Loucy (cell line): ENCODE measurements at regions not wholly inside any gene's neighbourhood (a gene's known extent, or its start where the extent isn't known, plus 50 kb on each side); places are given as distances from the start of the nearest gene placed in this dataset.

Experiments
- CTCF ChIP-seq: fragments of 200-600 bp; sonication (generic); conservative IDR thresholded peaks from 2 replicates; pipeline ENCODE4 v1.5.1; 2014; ENCODE audit warnings: mild to moderate bottlenecking, antibody characterized with exemption, low read length
- EZH2phosphoT487 ChIP-seq: fragments of 200-600 bp; IDR thresholded peaks from 2 replicates; pipeline ENCODE4 v1.6.1; 2018; ENCODE audit warnings: antibody characterized with exemption, mild to moderate bottlenecking, moderate library complexity, borderline replicate concordance

- no peak for TF ChIP-seq CTCF
- TF ChIP-seq EZH2phosphoT487 = no peak
Measured at GRCh38 chr4:130329036-130329435, 1233.1 kb downstream of the C4orf33 start.
